CD4-positive, CD25-positive, alpha-beta regulatory T cell (primary cell): ENCODE measurements at regions not wholly inside any gene's neighbourhood (a gene's known extent, or its start where the extent isn't known, plus 50 kb on each side); places are given as distances from the start of the nearest gene placed in this dataset.

Experiments
- ATAC-seq, 2 donors: fragments of 150-1000 bp; cut with Tn5 transposase; one replicate each; pipeline ENCODE4 v1.10.0; 2021; ENCODE audit warnings: low read depth in 2 of 2, moderate number of reproducible peaks in 2 of 2, moderate library complexity in 1 of 2
- DNase-seq, 3 donors: peaks; one replicate each; pipeline versions ENCODE4 v3.0.0 to v3.0.0-alpha.2; 2012 to 2022; ENCODE audit warnings: mixed read lengths in 1 of 3
- H3K27ac ChIP-seq: one replicate; pipeline ENCODE4 v1.7.0; 2013; ENCODE audit warnings: mild to moderate bottlenecking, low read length; ENCODE audit not compliant: insufficient read depth, poor library complexity, severe bottlenecking
- H3K27me3 ChIP-seq: one replicate; pipeline ENCODE4 v1.7.0; 2013; ENCODE audit warnings: low read length; ENCODE audit not compliant: control insufficient read depth, insufficient read depth
- H3K36me3 ChIP-seq: one replicate; pipeline ENCODE4 v1.7.0; 2013; ENCODE audit warnings: mild to moderate bottlenecking, low read length, moderate library complexity; ENCODE audit not compliant: control insufficient read depth, insufficient read depth
- H3K4me1 ChIP-seq: 2 replicates; pipeline ENCODE4 v1.7.0; 2013; ENCODE audit warnings: mild to moderate bottlenecking, low read length; ENCODE audit not compliant: insufficient read depth, control insufficient read depth, poor library complexity, severe bottlenecking
- H3K4me3 ChIP-seq: one replicate; pipeline ENCODE4 v1.7.0; 2013; ENCODE audit warnings: low read depth, mild to moderate bottlenecking, low read length, moderate library complexity
- H3K9me3 ChIP-seq, 2 experiments: 1 replicate in 1 of 2; 2 replicates in 1 of 2; pipeline ENCODE4 v1.7.0; 2013; ENCODE audit warnings: low read length in 2 of 2, mild to moderate bottlenecking in 1 of 2, moderate library complexity in 1 of 2; ENCODE audit not compliant: control insufficient read depth in 2 of 2
- H3K27ac Mint-ChIP-seq, 3 donors: one replicate each; pipeline ENCODE4 v1.8.0; 2020 to 2022; ENCODE audit warnings: mild to moderate bottlenecking in 3 of 3, mixed read lengths in 3 of 3, moderate library complexity in 2 of 3
- H3K27me3 Mint-ChIP-seq: one replicate; pipeline ENCODE4 v1.8.0; 2022; ENCODE audit warnings: mild to moderate bottlenecking, mixed read lengths
- H3K36me3 Mint-ChIP-seq: one replicate; pipeline ENCODE4 v1.8.0; 2020; ENCODE audit warnings: mixed read lengths
- H3K4me1 Mint-ChIP-seq, 4 donors: one replicate each; pipeline ENCODE4 v1.8.0; 2020 to 2022; ENCODE audit warnings: mixed read lengths in 4 of 4, mild to moderate bottlenecking in 1 of 4
- H3K4me3 Mint-ChIP-seq, 4 donors: one replicate each; pipeline ENCODE4 v1.8.0; 2020 to 2022; ENCODE audit warnings: mild to moderate bottlenecking in 4 of 4, mixed read lengths in 4 of 4, moderate library complexity in 3 of 4
- H3K9me3 Mint-ChIP-seq, 7 donors: one replicate each; pipeline ENCODE4 v1.8.0; 2020 to 2022; ENCODE audit warnings: mixed read lengths in 7 of 7, mild to moderate bottlenecking in 3 of 7, moderate library complexity in 2 of 7

DNA sequence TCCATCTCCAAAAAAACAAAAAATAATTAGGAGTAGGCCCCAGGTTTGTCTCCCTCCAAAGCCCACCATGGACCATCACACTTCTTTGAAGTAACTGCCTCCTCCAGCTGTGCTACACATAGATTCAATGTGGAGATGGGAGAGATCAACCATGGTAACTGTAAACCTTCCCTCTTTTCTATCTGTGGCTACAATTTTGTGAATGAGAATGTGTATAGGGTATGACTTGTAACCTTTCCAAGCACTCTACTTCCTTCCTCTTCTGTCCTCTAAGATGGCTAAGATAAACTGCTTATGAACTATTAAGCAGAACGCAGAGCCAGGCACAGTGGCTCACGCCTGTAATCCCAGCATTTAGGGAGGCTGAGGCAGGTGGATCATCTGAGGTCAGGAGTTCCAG lies 55.5 kb upstream of the ATP11B start:
- Histone ChIP-seq H3K4me1 (no peaks in the 10 kb centered on the region), H3K27ac (no peak overlapping the region), H3K27me3 (peaks cover 4% of the 10 kb centered on the region), H3K36me3 (no peaks in the 10 kb centered on the region), H3K4me3 (no peak overlapping the region), H3K9me3 (no peaks in the 10 kb centered on the region)
- no peak overlapping the region for H3K4me3 Mint-ChIP-seq
- H3K4me1 Mint-ChIP-seq, result no peaks in the 10 kb centered on the region
- no peak overlapping the region for H3K27ac Mint-ChIP-seq
- DNase-seq (no peak), ATAC-seq (no peak)
- H3K36me3 Mint-ChIP-seq, result no peaks in the 10 kb centered on the region
- H3K27me3 Mint-ChIP-seq, result peaks cover 39% of the 10 kb centered on the region
- H3K9me3 Mint-ChIP-seq, result no peaks in the 10 kb centered on the region

- ATAC-seq, result no peak
- no peaks in the 10 kb centered on the region for H3K9me3 ChIP-seq
- Mint-ChIP-seq H3K4me1 (no peaks in the 10 kb centered on the region), H3K36me3 (no peaks in the 10 kb centered on the region), H3K9me3 (no peaks in the 10 kb centered on the region), H3K27ac (no peak overlapping the region), H3K4me3 (no peak overlapping the region), H3K27me3 (peaks cover 39% of the 10 kb centered on the region)
- no peak overlapping the region for H3K27ac ChIP-seq
- H3K27me3 ChIP-seq, result peaks cover 2% of the 10 kb centered on the region
- H3K36me3 ChIP-seq, result no peaks in the 10 kb centered on the region
- no peak overlapping the region for H3K4me3 ChIP-seq
- DNase-seq, result no peak
- no peaks in the 10 kb centered on the region for H3K4me1 ChIP-seq
Observed at GRCh38 chr3:182738583-182739411, 54.5 kb upstream of the ATP11B start.

DNA sequence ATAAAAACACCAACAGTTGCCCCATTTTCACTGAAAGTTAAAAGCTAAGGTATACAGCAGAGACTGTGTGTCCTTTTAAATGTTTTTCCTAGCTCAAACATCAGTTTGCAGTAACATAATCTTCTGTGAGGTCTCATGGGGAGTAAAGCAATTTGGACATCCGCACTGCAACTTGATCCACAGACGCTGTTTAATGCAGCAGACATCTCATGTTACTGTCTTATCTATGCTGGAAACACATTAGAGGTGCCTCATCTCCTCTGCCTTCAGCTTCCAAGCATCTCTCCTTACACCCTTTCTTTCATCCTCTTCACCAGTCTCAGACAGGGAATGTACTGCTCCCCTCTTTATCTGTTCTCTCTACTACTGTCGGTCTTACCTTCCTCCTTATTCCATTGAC lies 53.7 kb upstream of the ATP11B start:
- Mint-ChIP-seq H3K4me3 (no peak overlapping the region), H3K27ac (no peak overlapping the region), H3K9me3 (no peaks in the 10 kb centered on the region), H3K4me1 (no peaks in the 10 kb centered on the region), H3K27me3 (peaks cover 34% of the 10 kb centered on the region), H3K36me3 (no peaks in the 10 kb centered on the region)
- no peak for DNase-seq
- H3K4me3 ChIP-seq, result no peak overlapping the region
- no peaks in the 10 kb centered on the region for H3K4me1 ChIP-seq
- no peak for ATAC-seq
- no peak overlapping the region for H3K27ac ChIP-seq
- H3K36me3 ChIP-seq, result no peaks in the 10 kb centered on the region
- H3K27me3 ChIP-seq, result peaks cover 2% of the 10 kb centered on the region
- no peaks in the 10 kb centered on the region for H3K9me3 ChIP-seq

DNA sequence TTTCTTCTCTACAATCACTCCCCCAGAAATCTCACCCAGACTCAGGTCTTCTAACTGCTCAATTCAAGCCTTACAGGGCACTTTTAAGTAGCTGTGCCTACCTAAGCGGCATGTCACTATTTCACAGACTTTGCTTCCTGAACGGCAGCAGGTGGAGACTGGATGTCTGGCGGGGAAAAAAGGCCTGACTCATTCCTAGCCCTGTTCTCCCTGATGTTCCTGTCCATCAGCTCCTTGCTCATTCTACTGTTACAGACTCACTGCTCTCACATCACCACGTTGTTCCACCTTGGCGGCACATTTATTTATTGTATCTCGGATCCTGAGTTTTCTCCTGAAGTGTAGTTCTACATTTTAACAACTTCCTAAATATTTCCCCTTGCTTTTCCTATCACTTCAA lies 52.6 kb upstream of the ATP11B start:
- Mint-ChIP-seq H3K4me3 (no peak overlapping the region), H3K27ac (no peak overlapping the region), H3K27me3 (peaks cover 24% of the 10 kb centered on the region), H3K9me3 (no peaks in the 10 kb centered on the region), H3K36me3 (no peaks in the 10 kb centered on the region), H3K4me1 (no peaks in the 10 kb centered on the region)
- H3K4me1 ChIP-seq, result no peaks in the 10 kb centered on the region
- H3K4me3 ChIP-seq, result no peak overlapping the region
- DNase-seq (no peak), ATAC-seq (no peak)
- H3K9me3 ChIP-seq, result no peaks in the 10 kb centered on the region
- peaks cover 2% of the 10 kb centered on the region for H3K27me3 ChIP-seq
- H3K27ac ChIP-seq, result no peak overlapping the region
- H3K36me3 ChIP-seq, result no peaks in the 10 kb centered on the region

DNA sequence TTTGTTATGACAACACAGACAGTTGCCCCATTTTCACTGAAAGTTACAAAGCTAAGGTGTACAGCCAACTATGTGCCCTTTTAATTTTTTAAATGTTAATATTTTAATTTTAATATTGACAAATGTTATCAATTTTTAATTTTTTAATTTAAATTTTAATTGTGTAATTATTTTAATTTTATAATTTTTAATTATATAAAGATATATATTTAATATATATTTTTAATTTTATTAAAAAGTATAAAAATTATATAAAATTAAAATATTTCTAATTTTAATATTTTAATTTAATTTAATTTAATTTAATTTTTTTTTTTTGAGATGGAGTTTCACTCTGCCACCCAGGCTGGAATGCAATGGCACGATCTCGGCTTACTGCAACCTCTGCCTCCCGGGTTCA lies 52.1 kb upstream of the ATP11B start:
- Mint-ChIP-seq H3K4me3 (no peak overlapping the region), H3K36me3 (no peaks in the 10 kb centered on the region), H3K9me3 (no peaks in the 10 kb centered on the region), H3K27ac (no peak overlapping the region), H3K27me3 (peaks cover 24% of the 10 kb centered on the region), H3K4me1 (no peaks in the 10 kb centered on the region)
- ATAC-seq, result no peak
- Histone ChIP-seq H3K27ac (no peak overlapping the region), H3K36me3 (no peaks in the 10 kb centered on the region), H3K27me3 (peaks cover 2% of the 10 kb centered on the region), H3K4me3 (no peak overlapping the region), H3K4me1 (no peaks in the 10 kb centered on the region), H3K9me3 (no peaks in the 10 kb centered on the region)
- DNase-seq, result no peak
